Spleen (tissue), 7 donors: ENCODE measurements at regions not wholly inside any gene's neighbourhood (a gene's known extent, or its start where the extent isn't known, plus 50 kb on each side); places are given as distances from the start of the nearest gene placed in this dataset.

Experiments used
- POLR2AphosphoS5 ChIP-seq, 3 donors: sonication (generic); formaldehyde crosslinking; IDR thresholded peaks; one replicate each; pipeline ENCODE4 v1.5.1; 2017; ENCODE audit warnings: antibody characterized with exemption in 3 of 3
- TF ChIP-seq, protein P1 (sequence below), 11 experiments: fragments of 200-600 bp in 7 of 11; fragments of 450-650 bp in 4 of 11; sonication (generic) in 4 of 11; IDR thresholded peaks in 8 of 11; conservative IDR thresholded peaks in 3 of 11; 1 replicate in 7 of 11; 2 replicates in 4 of 11; pipeline versions ENCODE4 v1.4.0 to v1.8.0; 2016 to 2021; ENCODE audit warnings: antibody characterized with exemption in 11 of 11, inconsistent platforms in 4 of 11, mild to moderate bottlenecking in 1 of 11
- donor health status: DM: no; HTN: no; CAD: no; lungs with moderate emphysema.
- donor health status: DM: no; HTN: no; CAD: no.
- donor health status: DM: no; HTN: no; CAD: no.

DNA sequence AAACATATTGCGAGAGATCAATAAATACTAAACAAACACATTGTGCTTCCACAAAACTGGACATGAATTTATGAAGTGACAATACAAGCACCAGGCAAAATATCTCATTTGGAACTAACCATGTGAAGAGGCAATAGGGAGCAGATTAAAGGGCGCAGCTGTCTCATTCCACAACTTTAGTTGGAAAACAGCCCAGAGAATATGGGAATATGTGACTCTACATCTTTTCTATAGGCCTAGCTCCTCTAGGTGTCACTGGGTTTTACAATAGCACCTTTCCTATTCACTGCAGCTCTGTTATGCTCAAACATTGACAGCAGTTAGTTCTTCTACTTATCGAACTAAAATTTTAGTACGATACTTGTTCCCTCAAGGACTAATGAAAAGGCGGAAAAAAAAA is 866.3 kb upstream of the GBE1 start:
- TF ChIP-seq, protein P1, sequence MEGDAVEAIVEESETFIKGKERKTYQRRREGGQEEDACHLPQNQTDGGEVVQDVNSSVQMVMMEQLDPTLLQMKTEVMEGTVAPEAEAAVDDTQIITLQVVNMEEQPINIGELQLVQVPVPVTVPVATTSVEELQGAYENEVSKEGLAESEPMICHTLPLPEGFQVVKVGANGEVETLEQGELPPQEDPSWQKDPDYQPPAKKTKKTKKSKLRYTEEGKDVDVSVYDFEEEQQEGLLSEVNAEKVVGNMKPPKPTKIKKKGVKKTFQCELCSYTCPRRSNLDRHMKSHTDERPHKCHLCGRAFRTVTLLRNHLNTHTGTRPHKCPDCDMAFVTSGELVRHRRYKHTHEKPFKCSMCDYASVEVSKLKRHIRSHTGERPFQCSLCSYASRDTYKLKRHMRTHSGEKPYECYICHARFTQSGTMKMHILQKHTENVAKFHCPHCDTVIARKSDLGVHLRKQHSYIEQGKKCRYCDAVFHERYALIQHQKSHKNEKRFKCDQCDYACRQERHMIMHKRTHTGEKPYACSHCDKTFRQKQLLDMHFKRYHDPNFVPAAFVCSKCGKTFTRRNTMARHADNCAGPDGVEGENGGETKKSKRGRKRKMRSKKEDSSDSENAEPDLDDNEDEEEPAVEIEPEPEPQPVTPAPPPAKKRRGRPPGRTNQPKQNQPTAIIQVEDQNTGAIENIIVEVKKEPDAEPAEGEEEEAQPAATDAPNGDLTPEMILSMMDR (IDR thresholded peaks at IDR 0.05 in 8 of 11, conservative IDR thresholded peaks at IDR 0.05 in 3 of 11), result no peak
- TF ChIP-seq POLR2AphosphoS5 (IDR thresholded peaks at IDR 0.05), result no peak
